HG02623 (cell line): ENCODE measurements at regions not wholly inside any gene's neighbourhood (a gene's known extent, or its start where the extent isn't known, plus 50 kb on each side); places are given as distances from the start of the nearest gene placed in this dataset.
"Not testable (repeated sequence)": the region's sequence is repeated elsewhere in the genome, so short reads cannot be mapped to it uniquely, and the experiment has no call there.

ENCODE experiments used
- ATAC-seq: cut with Tn5 transposase; IDR thresholded peaks from one replicate; pipeline ENCODE4 v1.9.1; 2021; ENCODE audit warnings: moderate library complexity; ENCODE audit not compliant: unreplicated experiment

DNA sequence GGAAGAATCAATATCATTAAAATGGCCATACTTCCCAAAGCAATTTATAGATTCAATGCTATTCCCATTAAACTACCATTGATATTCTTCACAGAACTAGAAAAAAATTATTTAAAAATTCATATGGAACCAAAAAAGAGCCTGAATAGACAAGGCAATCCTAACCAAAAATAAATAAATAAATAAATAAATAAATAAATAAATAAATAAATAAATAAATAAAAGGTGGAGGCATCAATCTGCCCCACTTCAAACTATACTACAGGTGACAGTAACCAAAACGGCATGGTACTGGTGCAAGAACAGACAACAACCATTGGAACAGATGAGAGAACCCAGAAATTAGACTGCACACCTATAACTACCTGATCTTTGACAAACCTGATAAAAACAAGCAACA is 598.5 kb upstream of the GRM3 start:
- ATAC-seq = not testable (repeated sequence)

DNA sequence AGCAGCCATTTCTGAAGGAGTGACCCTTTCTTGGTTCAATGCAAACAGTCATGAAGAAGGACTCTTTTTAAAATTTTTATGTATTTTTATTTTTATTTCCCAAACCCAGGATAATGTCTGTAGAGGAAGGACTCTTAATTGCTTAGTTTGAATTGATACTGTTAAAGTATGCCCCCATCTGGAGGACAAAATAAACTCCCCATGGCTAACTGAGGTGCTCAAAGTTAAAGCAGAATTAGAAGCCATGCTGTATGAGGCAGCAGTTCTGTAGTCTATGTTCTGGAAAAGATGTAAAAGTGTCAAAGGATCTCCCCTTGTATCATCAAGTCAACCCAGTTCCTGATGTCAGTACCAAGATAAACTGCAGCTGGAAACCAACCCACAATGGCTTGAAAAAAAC is 617.9 kb upstream of the GRM3 start:
- ATAC-seq = no peak

GRCh38 chr7:86013662-86014061 is 630.0 kb upstream of the GRM3 start:
- no peak for ATAC-seq

DNA sequence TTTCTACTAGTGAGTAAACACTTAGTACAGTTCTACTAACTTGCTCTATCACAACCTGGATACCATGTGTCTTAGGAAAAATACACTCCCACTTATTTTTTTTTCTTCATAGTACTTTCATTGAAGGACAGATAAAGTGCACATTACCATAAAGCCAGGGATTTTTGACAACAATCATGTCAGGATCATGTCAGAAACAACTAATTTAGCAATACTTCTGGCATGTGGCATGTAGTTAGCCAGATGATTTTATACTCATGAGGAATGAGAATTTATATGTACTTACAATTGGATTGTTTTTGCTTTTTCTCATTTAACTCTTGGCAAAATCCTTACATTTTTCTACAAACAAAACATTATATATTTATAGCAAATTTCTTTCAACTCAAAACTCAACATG is 630.7 kb upstream of the GRM3 start:
- ATAC-seq = no peak

DNA sequence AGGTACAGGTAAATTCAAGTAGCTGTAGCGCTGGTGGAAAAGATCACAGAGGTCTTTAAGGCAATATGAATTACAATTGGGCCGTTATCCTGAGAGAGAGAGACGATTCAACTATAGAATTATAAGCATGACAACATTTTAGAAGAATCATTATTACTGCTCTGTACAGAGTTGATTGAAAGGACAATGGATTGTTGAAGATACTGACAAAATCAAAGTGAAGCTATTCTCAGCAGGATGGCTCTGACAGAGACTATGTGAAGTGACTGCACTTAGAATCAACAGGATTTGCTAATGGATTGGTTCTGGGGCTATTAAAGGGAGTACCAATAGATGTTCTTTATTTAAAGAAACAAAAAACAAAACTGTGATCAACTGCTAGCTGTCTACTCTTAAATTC is 634.8 kb upstream of the GRM3 start:
- no peak for ATAC-seq

DNA sequence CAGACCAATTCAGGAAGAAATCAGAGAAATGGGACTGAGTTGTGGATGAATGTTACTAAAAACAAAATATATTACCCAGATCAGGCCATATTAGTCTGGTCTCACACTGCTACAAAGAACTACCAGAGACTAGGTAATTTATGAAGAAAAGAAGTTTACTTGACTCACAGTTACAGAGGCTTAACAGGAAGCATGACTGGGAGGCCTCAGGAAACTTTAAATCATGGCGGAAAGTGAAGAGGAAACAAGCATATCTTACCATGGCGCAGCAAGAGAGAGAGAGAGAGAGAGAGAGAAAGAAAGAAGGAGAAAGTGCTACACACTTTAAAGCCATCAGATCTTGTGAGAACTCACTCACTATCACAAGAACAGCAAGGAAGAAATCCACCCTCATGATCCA is 636.8 kb upstream of the GRM3 start:
- ATAC-seq = no peak

- no peak for ATAC-seq
These were observed 640.9 kb upstream of the GRM3 start for GRCh38 chr7:86002858-86003257.

DNA sequence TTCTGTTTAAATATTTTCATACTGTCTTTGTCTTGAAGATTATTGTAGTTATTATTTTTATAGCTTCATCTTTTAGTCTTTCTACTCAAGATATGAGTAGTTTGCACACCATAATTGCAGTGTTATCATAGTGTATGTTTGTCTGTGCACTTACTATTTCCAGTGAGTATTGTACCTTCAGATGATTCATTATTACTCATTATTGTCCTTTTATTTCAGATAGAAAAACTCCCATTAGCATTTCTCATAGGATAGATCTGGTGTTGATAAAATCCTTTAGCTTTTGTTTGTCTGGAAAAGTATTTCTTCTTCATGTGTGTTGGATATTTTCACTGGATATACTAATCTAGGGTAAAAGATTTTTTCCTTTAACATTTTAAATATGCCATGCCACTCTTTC is 646.2 kb upstream of the GRM3 start:
- no peak for ATAC-seq

- ATAC-seq = no peak
These were observed 648.6 kb upstream of the GRM3 start for GRCh38 chr7:85995101-85995500.

- ATAC-seq = no peak
These were observed 663.0 kb upstream of the GRM3 start for GRCh38 chr7:85980740-85981139.

- no peak for ATAC-seq
These were observed 669.5 kb upstream of the GRM3 start for GRCh38 chr7:85974176-85974575.

DNA sequence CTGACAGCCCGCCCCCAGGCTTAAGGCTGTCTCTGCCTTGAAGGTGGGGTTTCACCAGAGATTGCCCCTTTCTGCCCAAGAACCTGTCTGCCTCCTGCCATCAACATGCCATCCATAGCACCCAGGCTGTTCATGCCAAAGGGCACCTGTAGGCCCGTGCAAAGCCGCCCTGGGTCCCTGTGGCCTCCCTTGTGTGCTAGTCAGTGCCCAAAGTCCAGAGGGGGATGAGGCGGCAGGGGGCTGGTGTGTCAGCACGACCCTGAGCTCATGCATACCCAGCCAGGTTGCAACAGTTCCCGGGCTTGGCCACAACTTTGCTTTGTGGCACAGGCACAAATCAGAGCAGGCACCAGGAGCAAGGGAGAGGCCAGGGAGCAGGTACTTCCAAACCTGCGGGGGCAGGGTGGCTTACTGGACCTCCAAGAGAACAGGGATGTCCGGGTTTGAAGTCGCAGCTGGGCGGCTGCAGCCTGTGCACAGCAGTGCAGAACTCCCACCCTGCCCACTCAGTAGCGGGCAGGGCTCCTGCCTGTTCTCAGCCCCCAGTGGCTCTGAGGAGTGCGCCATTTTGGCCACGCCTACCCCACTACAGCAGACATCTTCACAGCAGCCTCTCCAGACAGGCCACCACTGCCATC is 671.1 kb upstream of the GRM3 start:
- no peak for ATAC-seq

GRCh38 chr7:85954961-85955360 is 688.7 kb upstream of the GRM3 start:
- no peak for ATAC-seq

- no peak for ATAC-seq
These were observed 692.8 kb upstream of the GRM3 start for GRCh38 chr7:85950871-85951270.

- ATAC-seq = no peak
These were observed 693.3 kb upstream of the GRM3 start for GRCh38 chr7:85950418-85950817.

- ATAC-seq = no peak
These were observed 695.9 kb upstream of the GRM3 start for GRCh38 chr7:85947767-85948166.

GRCh38 chr7:85940798-85941197 is 702.9 kb upstream of the GRM3 start:
- no peak for ATAC-seq

DNA sequence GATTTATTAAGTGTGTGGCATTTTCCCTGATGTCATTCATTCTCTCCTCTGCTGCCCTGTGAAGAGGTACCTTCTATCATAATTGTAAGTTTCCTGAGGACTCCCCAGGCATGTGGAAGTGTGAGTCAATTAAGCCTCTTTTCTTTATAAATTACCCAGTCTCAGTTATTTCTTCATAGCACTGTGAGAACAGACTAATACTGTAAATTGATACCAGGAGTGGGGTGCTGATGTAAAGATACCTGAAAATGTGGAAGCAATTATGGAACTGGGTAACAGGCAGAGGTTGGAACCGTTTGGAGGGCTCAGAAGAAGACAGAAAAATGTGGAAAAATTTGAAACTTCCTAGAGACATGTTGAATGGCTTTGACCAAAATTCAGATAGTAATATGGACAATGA is 711.8 kb upstream of the GRM3 start:
- ATAC-seq = no peak

DNA sequence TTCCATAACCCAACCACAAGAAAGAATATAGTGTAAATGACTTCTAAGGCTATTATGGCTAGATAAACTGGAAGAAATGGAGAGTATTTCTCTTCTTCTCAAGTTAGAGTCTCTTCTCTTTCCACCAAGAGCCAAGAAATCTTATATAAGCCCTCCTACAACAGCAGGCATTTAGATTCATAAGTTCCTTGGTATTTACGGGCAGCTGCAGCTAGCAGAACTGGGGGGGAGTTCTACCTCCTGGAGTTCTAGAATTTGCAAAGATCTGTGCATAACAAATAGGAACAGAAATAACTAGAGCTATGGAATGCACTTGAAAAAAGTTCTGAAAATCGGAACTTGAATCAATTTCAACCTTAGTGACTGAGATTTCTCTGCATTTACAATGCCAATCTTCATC is 715.2 kb upstream of the GRM3 start:
- ATAC-seq = no peak

DNA sequence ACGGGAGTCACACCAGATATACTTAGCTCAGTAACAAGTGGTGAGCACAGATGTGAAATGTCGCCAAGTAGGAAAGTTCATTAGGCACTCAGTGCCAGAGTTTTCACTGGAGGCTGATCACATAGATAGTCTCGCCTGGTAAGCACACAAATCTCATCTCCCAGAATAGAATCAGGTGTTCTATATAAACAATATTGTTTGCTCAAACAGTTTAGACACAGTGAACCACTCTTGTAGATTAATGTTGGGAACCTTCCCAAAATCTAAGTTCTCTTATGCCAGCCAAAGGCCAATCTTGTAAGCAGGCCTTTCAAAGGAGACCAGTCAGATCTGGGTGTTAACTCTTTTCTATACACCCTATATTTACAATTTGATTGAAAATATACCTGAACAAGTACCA is 716.5 kb upstream of the GRM3 start:
- no peak for ATAC-seq

GRCh38 chr7:85924062-85924461 is 719.6 kb upstream of the GRM3 start:
- no peak for ATAC-seq

DNA sequence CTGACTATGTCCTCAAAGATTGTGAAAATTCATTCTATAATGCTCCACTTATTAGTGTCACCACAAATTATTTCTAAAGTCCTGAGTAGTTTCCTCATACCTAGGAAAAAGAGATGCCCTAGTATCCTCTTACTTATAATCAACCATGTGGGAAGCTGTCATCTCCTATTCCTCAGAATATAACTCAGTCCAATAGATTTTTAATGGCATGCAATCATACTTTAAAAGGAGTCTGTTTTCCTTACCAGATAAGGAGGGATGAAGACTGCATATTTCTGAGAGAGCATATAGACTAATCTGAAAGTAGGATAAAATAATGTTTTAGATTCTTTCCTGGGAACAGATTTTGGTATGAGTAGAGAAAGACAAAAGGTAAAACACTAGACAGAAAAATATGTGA is 727.7 kb upstream of the GRM3 start:
- ATAC-seq = no peak

DNA sequence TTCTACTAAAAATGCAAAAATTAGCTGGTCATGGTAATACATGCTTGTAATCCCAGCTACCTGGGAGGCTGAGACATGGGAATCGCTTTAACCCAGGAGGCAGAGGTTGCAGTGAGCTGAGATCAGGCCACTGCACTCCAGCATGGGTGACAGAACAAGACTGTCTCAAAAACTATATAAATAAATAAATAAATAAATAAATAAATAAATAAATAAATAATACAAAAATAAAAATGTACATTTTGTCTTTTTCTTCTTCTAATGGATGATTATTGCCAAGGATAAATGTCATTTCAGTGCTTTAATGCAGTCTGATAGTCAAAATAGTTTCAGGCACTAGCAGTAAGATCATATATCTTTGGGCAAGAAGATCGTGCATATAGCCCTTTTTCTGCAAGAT is 727.6 kb upstream of the SEMA3D start:
- ATAC-seq = no peak

GRCh38 chr7:85908051-85908450 is 721.2 kb upstream of the SEMA3D start:
- no peak for ATAC-seq
